Testis (tissue), 2 donors: ENCODE measurements at regions not wholly inside any gene's neighbourhood (a gene's known extent, or its start where the extent isn't known, plus 50 kb on each side); places are given as distances from the start of the nearest gene placed in this dataset.
"Not testable (repeated sequence)": the region's sequence is repeated elsewhere in the genome, so short reads cannot be mapped to it uniquely, and the experiment has no call there.

Experiments used
- POLR2A ChIP-seq: fragments of 450-650 bp; IDR thresholded peaks from one replicate; pipeline ENCODE4 v1.6.1; 2017; ENCODE audit warnings: antibody characterized with exemption, mild to moderate bottlenecking, moderate library complexity
- TF ChIP-seq, protein P1 (sequence below), 3 experiments: fragments of 450-650 bp in 2 of 3; fragments of 200-600 bp in 1 of 3; sonication (generic) in 1 of 3; IDR thresholded peaks; one replicate each; pipeline ENCODE4 v1.5.1; 2016 to 2019; ENCODE audit warnings: antibody characterized with exemption in 3 of 3, mild to moderate bottlenecking in 2 of 3, moderate library complexity in 1 of 3

DNA sequence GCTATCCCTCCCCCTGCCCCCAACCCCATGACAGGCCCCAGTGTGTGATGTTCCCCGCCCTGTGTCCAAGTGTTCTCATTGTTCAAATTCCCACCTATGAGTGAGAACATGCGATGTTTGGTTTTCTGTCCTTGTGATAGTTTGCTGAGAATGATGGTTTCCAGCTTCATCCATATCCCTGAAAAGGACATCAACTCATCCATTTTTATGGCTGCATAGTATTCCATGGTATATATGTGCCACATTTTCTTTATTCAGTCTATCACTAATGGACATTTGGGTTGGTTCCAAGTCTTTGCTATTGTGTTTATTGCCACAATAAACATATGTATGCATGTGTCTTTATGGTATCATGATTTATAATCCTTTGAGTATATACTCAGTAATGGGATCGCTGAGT lies 140.2 kb upstream of the SLC35F3 start:
- TF ChIP-seq, protein P1, sequence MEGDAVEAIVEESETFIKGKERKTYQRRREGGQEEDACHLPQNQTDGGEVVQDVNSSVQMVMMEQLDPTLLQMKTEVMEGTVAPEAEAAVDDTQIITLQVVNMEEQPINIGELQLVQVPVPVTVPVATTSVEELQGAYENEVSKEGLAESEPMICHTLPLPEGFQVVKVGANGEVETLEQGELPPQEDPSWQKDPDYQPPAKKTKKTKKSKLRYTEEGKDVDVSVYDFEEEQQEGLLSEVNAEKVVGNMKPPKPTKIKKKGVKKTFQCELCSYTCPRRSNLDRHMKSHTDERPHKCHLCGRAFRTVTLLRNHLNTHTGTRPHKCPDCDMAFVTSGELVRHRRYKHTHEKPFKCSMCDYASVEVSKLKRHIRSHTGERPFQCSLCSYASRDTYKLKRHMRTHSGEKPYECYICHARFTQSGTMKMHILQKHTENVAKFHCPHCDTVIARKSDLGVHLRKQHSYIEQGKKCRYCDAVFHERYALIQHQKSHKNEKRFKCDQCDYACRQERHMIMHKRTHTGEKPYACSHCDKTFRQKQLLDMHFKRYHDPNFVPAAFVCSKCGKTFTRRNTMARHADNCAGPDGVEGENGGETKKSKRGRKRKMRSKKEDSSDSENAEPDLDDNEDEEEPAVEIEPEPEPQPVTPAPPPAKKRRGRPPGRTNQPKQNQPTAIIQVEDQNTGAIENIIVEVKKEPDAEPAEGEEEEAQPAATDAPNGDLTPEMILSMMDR (IDR thresholded peaks at IDR 0.05), result not testable (repeated sequence)
- not testable (repeated sequence) for TF ChIP-seq POLR2A
